GM20000 (cell line): ENCODE measurements at regions not wholly inside any gene's neighbourhood (a gene's known extent, or its start where the extent isn't known, plus 50 kb on each side); places are given as distances from the start of the nearest gene placed in this dataset.
"Not testable (repeated sequence)": the region's sequence is repeated elsewhere in the genome, so short reads cannot be mapped to it uniquely, and the experiment has no call there.

Experiments used
- DNase-seq: peaks from one replicate; pipeline ENCODE4 v3.0.0; 2012; ENCODE audit warnings: low spot score
- CTCF ChIP-seq: IDR thresholded peaks from 2 replicates; pipeline ENCODE4 v1.5.1; 2012; ENCODE audit warnings: mild to moderate bottlenecking, control low read depth; ENCODE audit errors: extremely low read depth, missing control alignments

- DNase-seq, result no peak
- no peak for TF ChIP-seq CTCF
Measured at GRCh38 chr6:98044151-98044561, 761.1 kb upstream of the MMS22L start.

DNA sequence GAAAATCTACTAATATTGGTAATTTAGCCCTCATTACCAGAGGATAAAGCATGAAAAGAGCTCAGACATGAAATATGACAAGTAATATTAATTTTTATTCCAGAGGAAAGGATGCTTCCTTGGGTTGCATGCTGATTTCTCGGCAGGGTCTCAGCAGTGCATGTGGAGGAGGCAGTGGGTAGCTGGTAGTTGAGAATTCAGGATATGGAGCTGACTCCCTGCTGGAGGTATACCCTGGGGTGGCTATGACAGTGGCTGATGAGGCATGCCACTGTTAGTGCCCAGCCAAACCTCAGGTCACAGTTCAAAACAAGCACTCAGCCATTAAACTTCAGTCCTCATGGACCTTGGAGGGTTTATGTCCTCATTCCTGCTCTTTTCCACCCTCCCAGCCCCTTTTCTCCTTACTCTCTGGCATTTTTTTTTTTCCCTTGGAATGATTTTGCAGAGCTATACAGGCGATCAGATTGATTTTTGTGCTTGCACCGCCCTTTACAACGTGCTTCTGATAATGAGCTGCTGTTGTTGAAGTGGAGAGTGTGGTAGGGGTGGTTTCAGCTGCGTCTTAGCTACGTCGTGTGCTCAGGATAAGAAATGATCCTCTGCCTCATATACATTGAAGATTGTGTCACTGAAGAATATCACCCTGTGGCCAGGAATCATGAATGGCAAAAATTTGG, 761.9 kb upstream of the MMS22L start:
- no peak for DNase-seq
- TF ChIP-seq CTCF, result no peak

GRCh38 chr6:98047164-98047563, 764.1 kb upstream of the MMS22L start:
- no peak for DNase-seq
- TF ChIP-seq CTCF, result no peak

- DNase-seq, result no peak
- no peak for TF ChIP-seq CTCF
Measured at GRCh38 chr6:98047871-98048270, 764.9 kb upstream of the MMS22L start.

DNA sequence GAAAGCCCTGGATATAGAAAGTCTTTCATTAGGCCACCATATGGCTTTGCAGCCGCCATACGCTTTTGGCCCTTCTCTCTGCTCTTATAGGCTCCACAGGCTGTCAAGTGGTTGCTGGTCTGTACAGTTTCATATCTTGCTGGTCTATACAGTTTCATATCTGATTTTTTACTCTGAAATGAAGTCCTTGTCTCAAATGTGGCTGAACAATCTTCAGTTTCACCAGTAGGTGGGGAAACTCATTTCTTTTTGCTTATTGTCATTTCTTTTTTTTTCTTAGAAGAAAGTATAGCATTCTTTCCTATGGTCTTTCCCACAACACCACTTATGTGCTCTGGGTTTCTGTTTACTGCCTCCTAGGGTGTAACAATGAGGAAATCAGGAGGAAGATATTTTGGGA, 771.4 kb upstream of the MMS22L start:
- no peak for DNase-seq

DNA sequence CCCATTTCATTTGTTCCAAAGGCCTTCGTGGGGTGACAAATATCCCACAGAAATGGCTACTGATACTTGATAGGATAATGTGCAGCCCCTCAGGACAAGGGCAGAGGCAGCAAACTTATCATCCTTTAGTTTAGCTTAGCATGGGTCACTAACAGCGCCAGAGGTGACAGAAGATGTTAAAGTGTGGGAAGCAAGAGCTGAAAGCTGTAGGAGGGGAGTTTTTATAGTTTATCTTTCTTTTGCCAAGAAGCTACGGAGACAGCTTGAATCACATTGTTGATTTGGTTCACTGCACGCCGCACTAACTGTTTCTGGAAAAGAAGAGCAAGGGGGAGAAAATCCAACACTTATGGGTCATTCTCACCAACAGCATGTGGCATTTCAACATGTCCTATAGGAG, 773.9 kb upstream of the MMS22L start:
- DNase-seq, result no peak
- TF ChIP-seq CTCF, result no peak

More for the DNA sequence above, 771.4 kb upstream of the MMS22L start:
- TF ChIP-seq CTCF, result no peak

DNA sequence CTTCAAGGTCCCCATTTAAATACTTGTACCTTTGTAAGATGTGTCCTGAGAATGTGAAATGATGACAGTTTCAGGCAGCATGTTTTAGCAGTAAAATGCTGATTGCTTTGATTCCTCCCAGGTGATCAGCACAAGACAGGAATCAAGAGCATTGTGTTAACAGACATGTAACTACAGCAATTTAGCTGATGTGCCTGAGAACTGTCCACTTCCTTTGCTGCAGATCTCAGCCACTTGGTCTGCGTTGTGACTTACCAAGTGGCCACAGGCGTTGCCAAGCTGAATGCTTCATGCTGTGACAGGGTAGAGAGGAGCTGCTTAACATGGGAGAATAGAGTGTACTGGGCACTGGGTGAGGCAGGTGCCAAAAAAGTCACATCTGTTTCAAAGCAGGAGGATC, 767.0 kb upstream of the POU3F2 start:
- DNase-seq, result no peak

GRCh38 chr6:98088537-98088936, 745.8 kb upstream of the POU3F2 start:
- DNase-seq, result not testable (repeated sequence)

More for the DNA sequence above, 767.0 kb upstream of the POU3F2 start:
- TF ChIP-seq CTCF, result no peak
